Nephron (organoid): ENCODE measurements at regions not wholly inside any gene's neighbourhood (a gene's known extent, or its start where the extent isn't known, plus 50 kb on each side); places are given as distances from the start of the nearest gene placed in this dataset.
A peak's percentile ranks its signal among the peaks of the same experiment; 100 is the strongest.

Experiments
- H3K27ac Mint-ChIP-seq, 3 experiments: 2 replicates each; pipeline ENCODE4 v1.8.0; 2020; ENCODE audit warnings: mixed read lengths in 3 of 3, mild to moderate bottlenecking in 2 of 3, moderate library complexity in 1 of 3
- H3K27me3 Mint-ChIP-seq: 2 replicates; pipeline ENCODE4 v1.8.0; 2021; ENCODE audit warnings: low read depth, mild to moderate bottlenecking, moderate library complexity, mixed read lengths
- H3K36me3 Mint-ChIP-seq: 2 replicates; pipeline ENCODE4 v1.8.0; 2020; ENCODE audit warnings: low read depth, mixed read lengths
- H3K4me1 Mint-ChIP-seq: 2 replicates; pipeline ENCODE4 v1.8.0; 2020; ENCODE audit warnings: mixed read lengths
- H3K4me3 Mint-ChIP-seq, 3 experiments: 2 replicates each; pipeline ENCODE4 v1.8.0; 2020; ENCODE audit warnings: mild to moderate bottlenecking in 3 of 3, mixed read lengths in 3 of 3, moderate library complexity in 2 of 3
- H3K9me3 Mint-ChIP-seq: 2 replicates; pipeline ENCODE4 v1.8.0; 2020; ENCODE audit warnings: mixed read lengths
- TF ChIP-seq, protein P1 (sequence below), 3 experiments: fragments of 200-600 bp; sonication (generic); IDR thresholded peaks; one replicate each; pipeline ENCODE4 v1.5.0; 2021; ENCODE audit warnings: antibody characterized with exemption in 3 of 3; ENCODE audit not compliant: unreplicated experiment in 3 of 3

DNA sequence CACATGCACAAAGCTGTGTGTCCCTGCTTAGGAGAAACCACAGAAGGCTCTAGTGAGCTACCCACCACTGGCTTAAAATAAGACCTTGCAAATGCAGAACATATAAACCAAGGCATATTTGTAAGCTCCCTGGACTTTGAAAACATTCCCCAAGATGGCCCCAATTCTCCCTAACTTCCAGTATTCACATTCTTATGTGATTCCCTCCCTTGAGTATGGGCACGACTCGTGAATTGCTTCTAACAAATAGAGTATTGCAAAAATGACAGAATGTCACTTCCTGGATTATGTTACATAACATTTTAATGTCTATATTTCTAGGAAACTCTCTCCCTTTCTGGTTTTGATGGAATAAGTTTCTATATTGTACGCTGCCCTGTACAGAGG lies 131.8 kb upstream of the MCTP2 start:
- Mint-ChIP-seq H3K27ac (no peak overlapping the region), H3K4me1 (peaks cover 4% of the 10 kb centered on the region), H3K27me3 (no peaks in the 10 kb centered on the region), H3K4me3 (no peak overlapping the region), H3K36me3 (no peaks in the 10 kb centered on the region), H3K9me3 (peaks cover 9% of the 10 kb centered on the region)
- TF ChIP-seq, protein P1, sequence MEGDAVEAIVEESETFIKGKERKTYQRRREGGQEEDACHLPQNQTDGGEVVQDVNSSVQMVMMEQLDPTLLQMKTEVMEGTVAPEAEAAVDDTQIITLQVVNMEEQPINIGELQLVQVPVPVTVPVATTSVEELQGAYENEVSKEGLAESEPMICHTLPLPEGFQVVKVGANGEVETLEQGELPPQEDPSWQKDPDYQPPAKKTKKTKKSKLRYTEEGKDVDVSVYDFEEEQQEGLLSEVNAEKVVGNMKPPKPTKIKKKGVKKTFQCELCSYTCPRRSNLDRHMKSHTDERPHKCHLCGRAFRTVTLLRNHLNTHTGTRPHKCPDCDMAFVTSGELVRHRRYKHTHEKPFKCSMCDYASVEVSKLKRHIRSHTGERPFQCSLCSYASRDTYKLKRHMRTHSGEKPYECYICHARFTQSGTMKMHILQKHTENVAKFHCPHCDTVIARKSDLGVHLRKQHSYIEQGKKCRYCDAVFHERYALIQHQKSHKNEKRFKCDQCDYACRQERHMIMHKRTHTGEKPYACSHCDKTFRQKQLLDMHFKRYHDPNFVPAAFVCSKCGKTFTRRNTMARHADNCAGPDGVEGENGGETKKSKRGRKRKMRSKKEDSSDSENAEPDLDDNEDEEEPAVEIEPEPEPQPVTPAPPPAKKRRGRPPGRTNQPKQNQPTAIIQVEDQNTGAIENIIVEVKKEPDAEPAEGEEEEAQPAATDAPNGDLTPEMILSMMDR (IDR thresholded peaks at IDR 0.05; ENCODE audit: unreplicated experiment in 3 of 3) = no peak

DNA sequence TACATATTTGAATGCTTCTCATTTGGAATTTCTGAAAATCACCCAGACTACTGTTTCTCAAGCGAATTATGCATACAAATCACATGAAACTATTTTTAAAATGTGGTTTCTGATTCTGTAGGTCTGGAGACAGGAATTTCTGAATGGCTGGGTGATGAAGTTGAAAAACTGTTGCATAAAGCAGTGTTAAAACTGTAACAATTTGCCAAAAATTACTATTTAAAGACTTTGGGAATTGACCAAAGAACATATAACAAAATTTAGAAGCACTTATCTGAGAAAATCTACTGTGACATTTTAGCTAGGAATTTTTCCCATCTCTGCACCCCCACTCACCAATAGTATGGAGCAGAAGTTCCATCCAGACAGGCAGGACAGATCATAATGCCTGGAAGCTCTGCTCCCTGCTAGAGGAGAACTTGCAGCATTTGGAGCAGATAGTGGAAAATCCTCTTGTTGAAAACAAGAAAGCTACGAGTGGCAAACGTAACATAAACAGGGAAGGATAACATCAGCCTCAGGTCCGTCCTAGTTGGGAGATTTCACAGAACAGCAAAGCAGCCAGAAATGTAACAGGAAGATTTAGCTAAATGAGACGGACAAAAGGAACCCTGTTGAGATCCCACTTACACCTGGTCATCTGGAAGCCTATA lies 132.3 kb upstream of the MCTP2 start:
- H3K9me3 Mint-ChIP-seq = peaks cover 6% of the 10 kb centered on the region
- no peaks in the 10 kb centered on the region for H3K27me3 Mint-ChIP-seq
- peaks cover 4% of the 10 kb centered on the region for H3K4me1 Mint-ChIP-seq
- no peak overlapping the region for H3K4me3 Mint-ChIP-seq
- TF ChIP-seq, protein P1 (IDR thresholded peaks at IDR 0.05; ENCODE audit: unreplicated experiment in 3 of 3) = no peak
- no peak overlapping the region for H3K27ac Mint-ChIP-seq
- no peaks in the 10 kb centered on the region for H3K36me3 Mint-ChIP-seq

DNA sequence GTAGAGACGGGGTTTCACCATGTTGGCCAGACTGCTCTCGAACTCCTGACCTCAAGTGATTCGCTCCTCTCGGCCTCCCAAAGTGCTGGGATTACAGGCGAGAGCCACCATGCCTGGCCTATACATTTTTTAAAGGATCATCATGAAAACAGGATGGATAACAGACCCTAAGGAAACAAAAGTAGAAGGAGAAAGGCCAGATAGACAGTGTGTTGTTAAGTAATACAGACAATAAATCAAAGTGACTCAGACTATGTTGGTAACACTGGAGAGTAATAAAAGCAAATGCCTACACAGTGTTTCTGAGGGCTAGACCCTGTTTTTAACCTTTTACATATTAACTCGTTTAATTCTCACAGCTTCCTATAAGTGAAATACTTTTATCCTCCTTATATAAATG lies 133.8 kb upstream of the MCTP2 start:
- Mint-ChIP-seq H3K4me3 (no peak overlapping the region), H3K36me3 (no peaks in the 10 kb centered on the region), H3K27ac (no peak overlapping the region), H3K4me1 (peaks cover 4% of the 10 kb centered on the region), H3K27me3 (no peaks in the 10 kb centered on the region), H3K9me3 (no peaks in the 10 kb centered on the region)
- TF ChIP-seq, protein P1 (IDR thresholded peaks at IDR 0.05; ENCODE audit: unreplicated experiment in 3 of 3) = no peak

DNA sequence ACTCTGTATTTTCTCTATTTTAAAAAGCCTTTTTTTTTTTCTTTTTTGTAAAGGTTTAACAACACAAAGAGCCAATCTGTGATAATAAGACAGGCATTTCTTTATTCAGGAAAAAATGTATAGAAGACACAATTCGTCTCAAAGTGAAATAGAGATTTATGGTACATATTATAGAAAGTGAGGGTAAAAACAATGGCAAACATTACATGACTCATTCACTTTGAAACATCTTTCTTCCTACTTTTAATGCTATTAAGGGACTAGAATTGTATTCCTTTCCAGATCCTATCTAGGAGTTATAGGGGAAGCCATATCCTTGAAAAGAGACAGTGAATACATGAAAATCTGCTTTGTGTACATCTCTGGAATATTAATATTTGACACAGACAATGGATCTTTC lies 137.1 kb upstream of the MCTP2 start:
- Mint-ChIP-seq H3K4me3 (no peak overlapping the region), H3K27me3 (no peaks in the 10 kb centered on the region), H3K9me3 (no peaks in the 10 kb centered on the region), H3K4me1 (peaks cover 3% of the 10 kb centered on the region), H3K36me3 (no peaks in the 10 kb centered on the region), H3K27ac (no peak overlapping the region)
- TF ChIP-seq, protein P1 (IDR thresholded peaks at IDR 0.05; ENCODE audit: unreplicated experiment in 3 of 3) = no peak

DNA sequence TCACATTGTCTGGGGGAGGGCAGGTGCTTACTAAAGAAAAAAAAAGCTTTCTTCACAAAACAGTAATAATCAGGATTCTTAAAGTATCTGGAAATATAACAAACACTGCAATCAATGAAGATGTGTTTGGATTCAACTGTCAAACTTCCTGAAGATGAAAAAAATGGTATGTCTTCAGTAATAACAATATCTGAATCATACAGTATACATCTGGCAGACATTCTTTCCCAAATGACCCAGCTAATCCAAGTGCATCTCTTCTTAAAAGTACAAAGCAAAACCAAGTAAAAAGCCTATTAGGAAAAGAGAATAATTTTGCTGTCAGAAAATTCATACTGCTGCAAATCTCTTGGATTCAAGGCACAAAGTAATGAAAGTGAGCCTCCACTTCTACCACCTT lies 145.0 kb upstream of the MCTP2 start:
- Mint-ChIP-seq H3K9me3 (peaks cover 2% of the 10 kb centered on the region), H3K4me1 (peaks cover 39% of the 10 kb centered on the region), H3K27ac (peak overlapping the region in 2 of 3 experiments; percentile 57 to 58), H3K4me3 (no peak overlapping the region), H3K36me3 (no peaks in the 10 kb centered on the region), H3K27me3 (peaks cover 9% of the 10 kb centered on the region)
- TF ChIP-seq, protein P1 (IDR thresholded peaks at IDR 0.05; ENCODE audit: unreplicated experiment in 3 of 3) = no peak

DNA sequence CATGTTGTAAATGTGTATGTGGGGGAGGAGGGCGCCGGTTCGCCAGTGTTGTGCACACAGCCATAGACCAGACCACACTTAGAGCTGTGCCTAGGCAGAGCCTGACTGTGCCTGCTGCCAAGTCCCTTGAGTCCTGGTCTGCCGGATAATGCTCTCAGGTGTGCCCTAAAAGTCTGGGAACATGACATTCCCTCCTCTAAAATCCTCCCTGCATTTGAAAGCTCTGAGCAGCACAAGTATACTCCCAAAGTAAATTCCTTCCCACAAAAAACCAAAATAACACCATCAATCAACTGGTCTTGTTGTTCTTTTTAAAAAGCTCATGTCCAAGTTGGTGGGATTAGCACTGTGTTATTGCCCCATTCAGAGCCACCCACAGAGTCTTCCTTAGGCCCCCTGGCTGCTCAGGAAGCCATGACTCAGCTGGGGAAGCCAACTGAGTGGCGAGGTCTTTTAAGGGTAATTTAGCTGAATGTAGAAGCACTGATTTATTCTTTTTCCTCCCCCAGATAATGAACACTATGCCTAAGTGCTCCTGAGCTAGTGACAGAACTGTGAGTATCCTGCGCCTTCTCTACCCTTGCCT lies 147.8 kb upstream of the MCTP2 start:
- peaks cover 2% of the 10 kb centered on the region for H3K9me3 Mint-ChIP-seq
- TF ChIP-seq, protein P1 (IDR thresholded peaks at IDR 0.05; ENCODE audit: unreplicated experiment in 3 of 3) = no peak
- H3K4me3 Mint-ChIP-seq = peak overlapping the region in 1 of 3 experiments; percentile 2
- peaks cover 5% of the 10 kb centered on the region for H3K27me3 Mint-ChIP-seq
- peak overlapping the region; percentile 77 to 97 (median 84) for H3K27ac Mint-ChIP-seq
- peaks cover 36% of the 10 kb centered on the region for H3K4me1 Mint-ChIP-seq
- no peaks in the 10 kb centered on the region for H3K36me3 Mint-ChIP-seq
